ENCODE measurements at regions not wholly inside any gene's neighbourhood (a gene's known extent, or its start where the extent isn't known, plus 50 kb on each side); places are given as distances from the start of the nearest gene placed in this dataset.
A peak's percentile ranks its signal among the peaks of the same experiment; 100 is the strongest.

- DNase-seq (ENCODE audit: low read depth), result no peak
These were observed 518.4 kb downstream of the MED13L start for GRCh38 chr12:115758877-115759620.

- no peak for DNase-seq (ENCODE audit: low read depth)
These were observed 519.3 kb downstream of the MED13L start for GRCh38 chr12:115758183-115758582.

- DNase-seq (ENCODE audit: low read depth), result no peak
These were observed 520.7 kb downstream of the MED13L start for GRCh38 chr12:115756804-115757203.

GRCh38 chr12:115756271-115756670 is 521.2 kb downstream of the MED13L start:
- no peak for DNase-seq (ENCODE audit: low read depth)

- DNase-seq (ENCODE audit: low read depth), result no peak
These were observed 521.8 kb downstream of the MED13L start for GRCh38 chr12:115755725-115756085.

GRCh38 chr12:115755061-115755724 is 522.3 kb downstream of the MED13L start:
- no peak for DNase-seq (ENCODE audit: low read depth)

GRCh38 chr12:115752913-115753726 is 524.4 kb downstream of the MED13L start:
- DNase-seq (ENCODE audit: low read depth), result peak; percentile 12

- DNase-seq (ENCODE audit: low read depth), result no peak
These were observed 525.3 kb downstream of the MED13L start for GRCh38 chr12:115752156-115752555.

GRCh38 chr12:115750340-115750739 is 527.2 kb downstream of the MED13L start:
- no peak for DNase-seq (ENCODE audit: low read depth)

GRCh38 chr12:115749071-115749841 is 528.2 kb downstream of the MED13L start:
- no peak for DNase-seq (ENCODE audit: low read depth)

- no peak for DNase-seq (ENCODE audit: low read depth)
These were observed 536.8 kb downstream of the MED13L start for GRCh38 chr12:115740586-115741155.

- DNase-seq (ENCODE audit: low read depth), result no peak
These were observed 539.6 kb downstream of the MED13L start for GRCh38 chr12:115737895-115738294.

- no peak for DNase-seq (ENCODE audit: low read depth)
These were observed 541.1 kb downstream of the MED13L start for GRCh38 chr12:115736360-115736759.

- no peak for DNase-seq (ENCODE audit: low read depth)
These were observed 546.4 kb downstream of the MED13L start for GRCh38 chr12:115730975-115731541.

- DNase-seq (ENCODE audit: low read depth), result no peak
These were observed 550.8 kb downstream of the MED13L start for GRCh38 chr12:115726691-115727090.

GRCh38 chr12:115722181-115722580 is 555.3 kb downstream of the MED13L start:
- no peak for DNase-seq (ENCODE audit: low read depth)

GRCh38 chr12:115716551-115716950 is 560.9 kb downstream of the MED13L start:
- no peak for DNase-seq (ENCODE audit: low read depth)

GRCh38 chr12:115712676-115713075 is 564.8 kb downstream of the MED13L start:
- no peak for DNase-seq (ENCODE audit: low read depth)

GRCh38 chr12:115710104-115710564 is 567.4 kb downstream of the MED13L start:
- DNase-seq (ENCODE audit: low read depth), result no peak

- no peak for DNase-seq (ENCODE audit: low read depth)
These were observed 567.9 kb downstream of the MED13L start for GRCh38 chr12:115709540-115710011.

GRCh38 chr12:115708801-115709200 is 568.7 kb downstream of the MED13L start:
- DNase-seq (ENCODE audit: low read depth), result no peak

Data from CMK (cell line).